ENCODE measurements at regions not wholly inside any gene's neighbourhood (a gene's known extent, or its start where the extent isn't known, plus 50 kb on each side); places are given as distances from the start of the nearest gene placed in this dataset.

GRCh38 chr2:203650860-203651613, 55.4 kb upstream of the CD28 start:
- Histone ChIP-seq H3K27me3 (ENCODE audit: insufficient read depth, low read depth) (no peaks in the 10 kb centered on the region), H2AFZ (ENCODE audit: low read depth) (no peak overlapping the region), H3K36me3 (ENCODE audit: insufficient read depth) (no peaks in the 10 kb centered on the region), H3K79me2 (ENCODE audit: insufficient read depth, low read depth) (no peaks in the 10 kb centered on the region), H3K4me1 (ENCODE audit: low read depth, poor library complexity, severe bottlenecking) (peaks cover 21% of the 10 kb centered on the region), H3K9ac (no peak overlapping the region), H3K4me3 (IDR thresholded peaks at IDR 0.05; ENCODE audit: insufficient read depth, low read depth, low read length) (no peak overlapping the region), H3K4me2 (no peak overlapping the region), H3K27ac (no peak overlapping the region), H4K20me1 (ENCODE audit: insufficient read depth) (no peaks in the 10 kb centered on the region)
- TF ChIP-seq CTCF (conservative IDR thresholded peaks at IDR 0.05; ENCODE audit: low read depth, low read length) = peak; percentile 58

GRCh38 chr2:203651621-203652020, 54.8 kb upstream of the CD28 start:
- H3K4me1 ChIP-seq (ENCODE audit: low read depth, poor library complexity, severe bottlenecking) = peaks cover 21% of the 10 kb centered on the region
- no peak overlapping the region for H3K4me2 ChIP-seq

GRCh38 chr2:203654826-203655225, 51.6 kb upstream of the CD28 start:
- no peaks in the 10 kb centered on the region for H3K27me3 ChIP-seq (ENCODE audit: insufficient read depth, low read depth)
- no peak for TF ChIP-seq CTCF (conservative IDR thresholded peaks at IDR 0.05; ENCODE audit: low read depth, low read length)
- H3K27ac ChIP-seq = no peak overlapping the region
- no peak overlapping the region for H2AFZ ChIP-seq (ENCODE audit: low read depth)
- no peak overlapping the region for H3K9ac ChIP-seq
- H3K36me3 ChIP-seq (ENCODE audit: insufficient read depth) = no peaks in the 10 kb centered on the region
- peaks cover 27% of the 10 kb centered on the region for H3K4me1 ChIP-seq (ENCODE audit: low read depth, poor library complexity, severe bottlenecking)
- H3K4me2 ChIP-seq = no peak overlapping the region
- H3K4me3 ChIP-seq (IDR thresholded peaks at IDR 0.05; ENCODE audit: insufficient read depth, low read depth, low read length) = no peak overlapping the region
- H4K20me1 ChIP-seq (ENCODE audit: insufficient read depth) = no peaks in the 10 kb centered on the region
- no peaks in the 10 kb centered on the region for H3K79me2 ChIP-seq (ENCODE audit: insufficient read depth, low read depth)

More at GRCh38 chr2:203651621-203652020, 54.8 kb upstream of the CD28 start:
- Histone ChIP-seq H4K20me1 (ENCODE audit: insufficient read depth) (no peaks in the 10 kb centered on the region), H3K79me2 (ENCODE audit: insufficient read depth, low read depth) (no peaks in the 10 kb centered on the region), H3K9ac (no peak overlapping the region), H3K27me3 (ENCODE audit: insufficient read depth, low read depth) (no peaks in the 10 kb centered on the region), H3K27ac (no peak overlapping the region), H2AFZ (ENCODE audit: low read depth) (no peak overlapping the region), H3K4me3 (IDR thresholded peaks at IDR 0.05; ENCODE audit: insufficient read depth, low read depth, low read length) (no peak overlapping the region), H3K36me3 (ENCODE audit: insufficient read depth) (no peaks in the 10 kb centered on the region)
- no peak; the same call in 1 of the 2 replicates for TF ChIP-seq CTCF (conservative IDR thresholded peaks at IDR 0.05; ENCODE audit: low read depth, low read length)

- Histone ChIP-seq H3K27me3 (ENCODE audit: insufficient read depth, low read depth) (no peaks in the 10 kb centered on the region), H3K4me1 (ENCODE audit: low read depth, poor library complexity, severe bottlenecking) (peaks cover 17% of the 10 kb centered on the region), H3K27ac (no peak overlapping the region), H3K36me3 (ENCODE audit: insufficient read depth) (no peaks in the 10 kb centered on the region), H3K4me2 (no peak overlapping the region), H3K9ac (no peak overlapping the region), H3K79me2 (ENCODE audit: insufficient read depth, low read depth) (no peaks in the 10 kb centered on the region), H3K4me3 (IDR thresholded peaks at IDR 0.05; ENCODE audit: insufficient read depth, low read depth, low read length) (no peak overlapping the region), H4K20me1 (ENCODE audit: insufficient read depth) (no peaks in the 10 kb centered on the region), H2AFZ (ENCODE audit: low read depth) (no peak overlapping the region)
- no peak for TF ChIP-seq CTCF (conservative IDR thresholded peaks at IDR 0.05; ENCODE audit: low read depth, low read length)
Measured at GRCh38 chr2:203656522-203657287, 49.7 kb upstream of the CD28 start.
